ENCODE measurements at regions not wholly inside any gene's neighbourhood (a gene's known extent, or its start where the extent isn't known, plus 50 kb on each side); places are given as distances from the start of the nearest gene placed in this dataset.

DNA sequence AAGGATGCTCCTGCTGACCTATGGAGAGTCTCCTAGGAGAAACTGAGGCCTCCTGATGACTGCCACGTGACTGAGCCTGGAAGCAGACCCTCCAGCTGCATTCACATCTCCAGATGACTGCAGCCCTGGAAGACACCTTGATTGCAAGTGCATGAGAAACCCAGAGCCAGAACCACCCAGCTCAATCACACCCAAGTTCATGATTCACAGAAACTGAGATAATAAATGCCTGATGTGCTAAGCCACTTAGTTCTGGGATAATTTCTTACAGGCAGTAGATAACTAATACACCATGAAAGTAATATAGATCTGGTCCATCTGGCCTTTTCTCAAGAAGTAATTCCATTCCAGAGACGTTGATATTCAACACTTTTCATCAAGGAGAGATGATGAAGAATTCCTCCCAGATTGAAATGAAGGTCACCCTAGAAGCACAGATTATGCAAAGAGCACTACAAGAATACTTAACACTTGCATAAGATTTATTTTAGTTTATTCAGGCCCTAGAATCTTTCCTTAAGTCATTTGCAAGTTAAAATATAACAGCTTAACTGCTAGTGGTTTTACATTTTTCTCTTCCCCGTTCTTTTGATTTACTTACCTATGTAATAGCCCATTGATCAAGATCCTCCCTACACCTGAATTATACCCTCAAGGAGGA is 208.2 kb upstream of the INHBA start:
- DNase-seq: no peak

- no peak for DNase-seq
These were observed 204.6 kb upstream of the INHBA start for GRCh38 chr7:41907444-41907843.

DNA sequence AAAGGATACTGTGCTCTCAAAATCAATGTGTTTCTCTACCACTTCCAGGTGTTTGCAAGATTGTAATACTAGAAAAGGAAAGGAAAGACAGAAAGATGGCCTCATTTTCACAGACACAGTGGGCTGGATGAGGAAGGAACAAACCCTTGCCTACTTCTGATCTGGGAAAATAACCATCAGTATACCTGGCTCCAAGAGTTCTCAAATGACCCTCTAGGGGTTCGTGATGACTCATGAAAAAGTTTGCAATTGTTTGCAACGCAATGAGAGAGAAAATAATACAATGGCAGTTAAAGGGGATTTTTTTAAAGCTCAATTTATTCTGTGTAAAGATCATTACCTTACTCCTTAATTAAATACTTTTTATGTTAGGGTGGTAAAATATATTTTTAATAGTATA is 197.6 kb upstream of the INHBA start:
- no peak for DNase-seq

DNA sequence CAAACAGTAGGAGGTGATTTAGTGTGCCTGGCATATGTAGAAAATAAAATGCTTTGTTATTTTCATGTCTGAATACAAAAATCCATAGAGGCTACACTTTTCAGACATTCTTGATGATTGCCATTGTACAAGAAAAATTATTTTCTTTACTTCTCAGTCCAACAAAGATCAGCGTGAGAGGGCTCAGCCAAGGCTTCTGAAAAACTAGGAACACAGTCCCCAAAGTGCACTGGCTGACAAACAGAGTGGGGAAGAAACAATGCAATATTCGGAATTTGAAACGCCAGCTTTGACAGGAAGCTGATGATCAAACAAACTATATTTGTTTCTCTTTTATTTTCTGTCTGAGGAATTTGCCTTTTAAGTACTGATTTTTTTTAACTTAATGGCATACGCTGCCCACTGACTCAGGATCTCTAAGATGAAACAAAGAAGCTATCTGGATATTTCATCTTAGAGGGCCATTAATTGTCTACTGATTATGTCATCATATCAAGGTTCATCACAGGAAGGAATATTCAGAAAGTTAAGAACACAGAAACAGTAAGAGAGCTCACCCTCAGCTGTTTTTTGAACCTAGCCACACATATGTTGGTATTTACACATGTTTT is 197.0 kb upstream of the INHBA start:
- DNase-seq: no peak

- no peak for DNase-seq
These were observed 190.8 kb upstream of the INHBA start for GRCh38 chr7:41893656-41894055.

DNA sequence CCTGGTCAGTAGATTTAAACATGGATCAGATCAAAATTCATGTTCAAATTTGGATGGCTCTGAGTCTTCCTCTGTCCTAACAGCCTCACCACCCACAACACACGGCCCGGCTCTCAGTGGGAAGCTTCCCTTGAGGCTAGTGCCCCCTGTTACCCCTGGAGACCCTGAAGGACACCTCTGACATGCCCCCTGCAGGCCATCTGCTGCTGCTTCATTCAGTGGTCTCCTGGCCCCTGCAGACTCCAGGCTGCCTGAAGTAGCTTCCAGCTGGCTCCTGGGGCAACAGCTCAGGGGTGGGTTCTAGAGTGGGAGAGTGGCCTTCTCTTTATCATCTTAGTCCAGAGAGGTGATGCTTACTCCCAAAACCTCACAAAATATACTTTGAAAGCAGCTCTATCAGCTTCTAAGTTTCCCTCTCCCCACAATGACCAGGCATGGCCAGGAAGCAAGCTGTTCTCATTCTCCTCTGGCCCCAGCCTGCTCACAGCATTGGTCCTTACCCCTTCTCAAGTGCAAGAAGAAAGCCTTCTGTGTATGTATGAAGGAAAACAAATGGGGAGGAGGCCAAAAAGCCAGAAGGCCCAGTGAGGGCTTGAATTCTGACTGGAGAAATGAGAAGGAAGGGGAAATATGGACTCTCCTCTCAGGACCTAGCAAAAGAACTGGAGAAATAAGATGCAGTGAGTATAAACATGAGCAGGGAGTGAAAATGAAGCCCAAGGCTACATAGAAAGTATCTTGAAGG is 189.6 kb upstream of the INHBA start:
- DNase-seq: no peak

GRCh38 chr7:41891950-41892349 is 189.1 kb upstream of the INHBA start:
- no peak for DNase-seq

- no peak for DNase-seq
These were observed 187.9 kb upstream of the INHBA start for GRCh38 chr7:41890631-41891274.

- no peak for DNase-seq
These were observed 186.6 kb upstream of the INHBA start for GRCh38 chr7:41889472-41889871.

- DNase-seq: no peak
These were observed 186.2 kb upstream of the INHBA start for GRCh38 chr7:41889040-41889439.

DNA sequence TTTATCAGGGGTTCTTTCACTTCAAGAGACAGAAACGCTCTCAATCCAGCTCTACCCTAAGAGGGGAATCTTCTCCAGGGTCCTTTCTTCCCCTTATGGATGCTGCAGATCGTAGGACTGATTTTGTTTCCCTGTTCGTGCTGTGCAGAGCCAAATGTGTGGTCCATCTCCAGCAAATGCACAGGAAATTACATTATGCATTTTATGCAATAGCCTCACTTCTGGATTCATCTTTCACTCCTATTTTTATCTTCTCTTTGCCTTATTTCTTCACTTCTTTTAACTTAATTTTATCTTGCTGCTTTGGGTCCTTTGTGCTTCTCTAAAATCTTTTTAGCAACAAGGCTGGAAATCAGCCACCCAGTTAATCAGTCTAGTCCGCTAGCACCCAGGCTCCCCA is 184.5 kb upstream of the INHBA start:
- no peak for DNase-seq

GRCh38 chr7:41886901-41887311 is 184.0 kb upstream of the INHBA start:
- DNase-seq: no peak

DNA sequence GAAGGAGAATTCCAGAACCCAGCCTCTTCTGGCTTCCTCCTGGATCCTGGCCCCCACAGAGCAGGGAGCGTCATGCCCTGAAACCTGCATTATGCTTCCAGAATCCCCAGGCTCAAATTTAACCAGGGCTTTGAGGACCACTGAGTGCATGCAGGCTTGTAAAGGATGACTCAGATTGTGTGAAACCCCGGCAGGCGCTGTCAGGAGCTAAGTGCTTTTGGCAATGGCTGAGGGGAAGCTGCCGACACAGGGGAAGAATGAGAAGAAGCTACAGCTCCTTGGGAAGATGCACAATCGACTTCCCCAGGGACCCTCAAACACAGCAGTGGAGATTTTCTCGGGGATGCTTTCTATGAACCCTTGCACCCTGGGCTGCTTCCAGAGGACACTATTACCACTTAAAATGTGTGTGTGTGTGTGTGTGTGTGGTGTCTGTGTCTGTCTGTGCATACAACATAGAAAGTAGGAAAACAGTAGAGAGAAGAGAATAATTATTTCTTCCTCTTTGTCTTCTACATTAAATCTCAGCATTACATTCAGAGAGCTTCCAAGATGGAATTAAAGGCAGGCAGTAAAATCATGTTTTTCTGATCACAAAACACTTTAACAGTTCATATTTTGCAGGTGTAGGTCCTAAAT is 183.5 kb upstream of the INHBA start:
- DNase-seq: no peak

DNA sequence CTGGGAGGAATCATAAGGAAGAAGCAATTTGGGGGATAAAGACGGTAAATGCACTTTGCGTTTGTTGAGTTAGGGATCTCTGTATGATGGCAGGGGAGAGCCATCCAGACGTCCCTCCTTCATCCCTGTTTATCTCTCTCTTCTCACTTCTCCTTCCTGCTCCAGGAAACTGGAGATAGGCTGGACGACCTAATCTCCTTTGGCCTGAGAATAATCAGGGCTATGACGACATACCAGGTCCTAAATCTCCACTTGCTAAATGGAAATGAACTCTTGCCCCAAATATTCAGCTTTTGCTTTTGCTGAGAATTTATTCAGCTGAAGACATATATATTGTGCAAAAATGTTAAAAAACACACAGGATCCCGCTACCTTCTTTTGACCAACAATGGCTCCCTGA is 182.9 kb upstream of the INHBA start:
- no peak for DNase-seq

GRCh38 chr7:41885078-41885477 is 182.2 kb upstream of the INHBA start:
- DNase-seq: no peak

DNA sequence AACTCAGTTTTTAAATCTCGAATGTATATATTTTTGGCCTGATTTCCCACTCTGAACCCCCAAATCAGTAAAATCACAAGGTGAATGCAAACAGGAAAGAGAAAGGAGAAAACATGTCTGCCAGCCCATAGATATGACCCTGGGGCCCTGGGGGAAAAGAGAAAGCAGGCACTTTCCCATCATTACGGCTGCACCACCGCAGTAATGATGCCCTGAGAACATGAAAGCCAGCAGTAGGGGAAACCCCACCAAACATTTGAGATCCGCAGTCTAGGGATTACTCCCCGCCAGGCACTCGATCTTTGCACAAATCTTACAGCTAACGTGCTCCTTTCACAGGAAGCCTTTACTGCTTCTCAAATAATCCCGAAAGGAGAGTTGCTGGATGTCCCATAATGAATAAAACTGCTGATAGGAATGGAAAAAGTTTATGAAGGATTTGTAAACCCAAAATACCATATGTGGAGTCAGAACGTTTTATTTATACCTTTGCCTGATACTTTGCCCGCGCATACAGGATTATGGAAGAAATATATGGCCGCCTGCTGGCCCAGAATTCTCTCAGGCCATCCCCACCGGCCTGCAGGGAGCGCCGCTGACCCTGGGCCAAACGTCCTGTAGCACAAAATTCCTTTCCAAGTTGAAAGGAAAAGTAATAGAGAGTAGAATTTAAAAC is 180.0 kb upstream of the INHBA start:
- DNase-seq: no peak

- no peak for DNase-seq
These were observed 179.4 kb upstream of the INHBA start for GRCh38 chr7:41882256-41882655.

- DNase-seq: no peak
These were observed 178.6 kb upstream of the INHBA start for GRCh38 chr7:41881331-41882130.

- no peak for DNase-seq
These were observed 177.2 kb upstream of the INHBA start for GRCh38 chr7:41880107-41880506.

- DNase-seq: no peak
These were observed 176.5 kb upstream of the INHBA start for GRCh38 chr7:41879403-41879802.

Data from left kidney (tissue), 1 donor.